Osteoblast (primary cell): ENCODE measurements at regions not wholly inside any gene's neighbourhood (a gene's known extent, or its start where the extent isn't known, plus 50 kb on each side); places are given as distances from the start of the nearest gene placed in this dataset.

Experiments used
- DNase-seq: peaks from one replicate; pipeline ENCODE4 v3.0.0; 2011; ENCODE audit warnings: low spot score, mixed read lengths; ENCODE audit not compliant: insufficient read length; ENCODE audit errors: missing footprints
- H2AFZ ChIP-seq: 2 replicates; pipeline ENCODE4 v1.6.0; 2011; ENCODE audit warnings: mild to moderate bottlenecking, low read length
- H3K27ac ChIP-seq: 2 replicates; pipeline ENCODE4 v1.5.1; 2011; ENCODE audit warnings: mild to moderate bottlenecking, low read depth, low read length, moderate library complexity
- H3K27me3 ChIP-seq: 2 replicates; pipeline ENCODE4 v1.6.0; 2012; ENCODE audit warnings: mild to moderate bottlenecking, control low read depth, inconsistent platforms, low read length, moderate library complexity; ENCODE audit not compliant: insufficient read depth
- H3K36me3 ChIP-seq: 2 replicates; pipeline ENCODE4 v1.5.1; 2011; ENCODE audit warnings: mild to moderate bottlenecking, low read length, control low read depth, moderate library complexity; ENCODE audit not compliant: insufficient read depth
- H3K4me1 ChIP-seq: 2 replicates; pipeline ENCODE4 v1.5.1; 2011; ENCODE audit warnings: mild to moderate bottlenecking, low read length, control low read depth, moderate library complexity; ENCODE audit not compliant: insufficient read depth
- H3K4me2 ChIP-seq: 2 replicates; pipeline ENCODE4 v1.6.0; 2011; ENCODE audit warnings: mild to moderate bottlenecking, low read length; ENCODE audit not compliant: insufficient read depth
- H3K4me3 ChIP-seq: fragments of 200-600 bp; sonication (generic); 3 replicates; pipeline ENCODE4 v1.5.1; 2012; ENCODE audit warnings: mild to moderate bottlenecking, low read length, inconsistent platforms; ENCODE audit not compliant: insufficient read depth
- H3K79me2 ChIP-seq: 2 replicates; pipeline ENCODE4 v1.6.0; 2012; ENCODE audit warnings: mild to moderate bottlenecking, low read length, control low read depth, inconsistent platforms; ENCODE audit not compliant: insufficient read depth
- H3K9me3 ChIP-seq: 2 replicates; pipeline ENCODE4 v1.5.1; 2011; ENCODE audit warnings: low read depth, low read length, control low read depth
- H4K20me1 ChIP-seq: 2 replicates; pipeline ENCODE4 v1.6.0; 2012; ENCODE audit warnings: mild to moderate bottlenecking, low read length, control low read depth; ENCODE audit not compliant: insufficient read depth
- CTCF ChIP-seq: IDR thresholded peaks from 2 replicates; pipeline ENCODE4 v1.5.1; 2011; ENCODE audit warnings: mild to moderate bottlenecking, low read depth, low read length, moderate library complexity; ENCODE audit errors: extremely low read depth

- no peaks in the 10 kb centered on the region for H3K27me3 ChIP-seq
- H4K20me1 ChIP-seq, result no peaks in the 10 kb centered on the region
- H2AFZ ChIP-seq, result no peak overlapping the region
- DNase-seq, result no peak
- no peaks in the 10 kb centered on the region for H3K9me3 ChIP-seq
- TF ChIP-seq CTCF, result no peak
- H3K27ac ChIP-seq, result no peak overlapping the region
- no peaks in the 10 kb centered on the region for H3K4me1 ChIP-seq
- H3K4me3 ChIP-seq, result no peak overlapping the region
- no peak overlapping the region for H3K4me2 ChIP-seq
- no peaks in the 10 kb centered on the region for H3K79me2 ChIP-seq
- no peaks in the 10 kb centered on the region for H3K36me3 ChIP-seq
Observed at GRCh38 chr10:20363684-20364083, 533.4 kb downstream of the NEBL start.

- Histone ChIP-seq H2AFZ (no peak overlapping the region), H3K27ac (no peak overlapping the region)
- no peak for TF ChIP-seq CTCF
Observed at GRCh38 chr10:20355915-20356314, 539.7 kb downstream of the PLXDC2 start.

GRCh38 chr10:20355011-20355410 lies 538.8 kb downstream of the PLXDC2 start:
- no peak for TF ChIP-seq CTCF
- DNase-seq, result no peak
- Histone ChIP-seq H3K79me2 (no peaks in the 10 kb centered on the region), H3K36me3 (no peaks in the 10 kb centered on the region), H3K4me2 (no peak overlapping the region), H3K27me3 (no peaks in the 10 kb centered on the region), H3K4me3 (no peak overlapping the region), H2AFZ (no peak overlapping the region), H3K27ac (no peak overlapping the region), H4K20me1 (no peaks in the 10 kb centered on the region), H3K9me3 (no peaks in the 10 kb centered on the region), H3K4me1 (no peaks in the 10 kb centered on the region)

More at GRCh38 chr10:20355915-20356314, 539.7 kb downstream of the PLXDC2 start:
- Histone ChIP-seq H4K20me1 (no peaks in the 10 kb centered on the region), H3K4me3 (no peak overlapping the region), H3K36me3 (no peaks in the 10 kb centered on the region), H3K27me3 (no peaks in the 10 kb centered on the region), H3K4me1 (no peaks in the 10 kb centered on the region), H3K4me2 (no peak overlapping the region), H3K9me3 (no peaks in the 10 kb centered on the region), H3K79me2 (no peaks in the 10 kb centered on the region)
- DNase-seq, result no peak

- no peak overlapping the region for H3K4me2 ChIP-seq
- no peak for TF ChIP-seq CTCF
Observed at GRCh38 chr10:20354166-20354565, 537.9 kb downstream of the PLXDC2 start.

More at GRCh38 chr10:20354166-20354565, 537.9 kb downstream of the PLXDC2 start:
- Histone ChIP-seq H3K27me3 (no peaks in the 10 kb centered on the region), H3K4me1 (no peaks in the 10 kb centered on the region), H4K20me1 (no peaks in the 10 kb centered on the region), H3K4me3 (no peak overlapping the region), H2AFZ (no peak overlapping the region), H3K27ac (no peak overlapping the region), H3K79me2 (no peaks in the 10 kb centered on the region), H3K9me3 (no peaks in the 10 kb centered on the region), H3K36me3 (no peaks in the 10 kb centered on the region)
- no peak for DNase-seq
